Thymus (tissue), 11 donors: ENCODE measurements at regions not wholly inside any gene's neighbourhood (a gene's known extent, or its start where the extent isn't known, plus 50 kb on each side); places are given as distances from the start of the nearest gene placed in this dataset.

Source experiments
- DNase-seq, 9 donors: peaks; one replicate each; pipeline ENCODE4 v3.0.0-alpha.2; 2013; ENCODE audit warnings: low spot score in 9 of 9, low read depth in 6 of 9, missing footprints in 1 of 9
- H3K27ac ChIP-seq, 2 donors: one replicate each; pipeline ENCODE4 v1.5.1; 2013; ENCODE audit warnings: control low read depth in 1 of 2, low read depth in 1 of 2, low read length in 1 of 2, mild to moderate bottlenecking in 1 of 2, moderate library complexity in 1 of 2
- H3K27me3 ChIP-seq, 2 donors: one replicate each; pipeline ENCODE4 v1.5.1; 2013; ENCODE audit warnings: low read length in 1 of 2; ENCODE audit not compliant: control insufficient read depth in 2 of 2, insufficient read depth in 1 of 2
- H3K36me3 ChIP-seq, 2 donors: one replicate each; pipeline ENCODE4 v1.5.1; 2013; ENCODE audit warnings: low read length in 1 of 2, mild to moderate bottlenecking in 1 of 2, moderate library complexity in 1 of 2; ENCODE audit not compliant: control insufficient read depth in 2 of 2, insufficient read depth in 2 of 2
- H3K4me1 ChIP-seq, 2 donors: one replicate each; pipeline ENCODE4 v1.5.1; 2013; ENCODE audit warnings: low read length in 2 of 2; ENCODE audit not compliant: control insufficient read depth in 2 of 2, insufficient read depth in 2 of 2
- H3K4me3 ChIP-seq, 2 donors: one replicate each; pipeline ENCODE4 v1.5.1; 2013; ENCODE audit warnings: low read length in 2 of 2, control low read depth in 1 of 2, mild to moderate bottlenecking in 1 of 2
- H3K9me3 ChIP-seq, 2 donors: one replicate each; pipeline ENCODE4 v1.5.1; 2013; ENCODE audit warnings: low read length in 1 of 2, mild to moderate bottlenecking in 1 of 2; ENCODE audit not compliant: control insufficient read depth in 2 of 2, insufficient read depth in 1 of 2
- WGBS: extraction: QIAGEN DNeasy Blood & Tissue Kit; methylation state at CpG from one replicate; pipeline ENCODE4 v1.1.7; 2013; 5-methylcytosine and 5-hydroxymethylcytosine counted together
- donor health status: healthy.

DNA sequence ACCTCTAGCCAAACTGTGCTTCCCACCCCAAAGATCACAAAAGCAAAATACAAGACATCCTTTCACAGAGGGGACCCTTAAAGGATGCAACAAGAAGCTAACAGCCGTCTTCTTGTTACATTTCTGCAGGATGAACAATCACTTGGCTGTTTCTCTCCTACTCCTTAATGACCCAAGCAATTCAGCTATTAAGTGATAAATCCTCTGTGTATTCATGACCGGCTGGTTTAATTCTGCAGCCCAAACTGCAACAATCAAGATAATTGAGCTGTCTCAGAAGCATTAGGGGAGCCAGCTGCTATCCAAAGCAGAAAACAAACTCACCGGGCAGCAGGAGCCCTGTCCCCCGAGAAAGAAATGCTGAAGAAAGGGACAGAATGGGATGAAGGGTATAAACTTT, 85.9 kb upstream of the ACSL4 start:
- 94% methylated on average over 4 of the region's 4 CpGs for WGBS
- H3K4me1 ChIP-seq, result no peaks in the 10 kb centered on the region
- no peak overlapping the region for H3K4me3 ChIP-seq
- no peaks in the 10 kb centered on the region for H3K9me3 ChIP-seq
- H3K27me3 ChIP-seq, result no peaks in the 10 kb centered on the region
- H3K27ac ChIP-seq, result no peak overlapping the region
- no peak for DNase-seq
- no peaks in the 10 kb centered on the region for H3K36me3 ChIP-seq

DNA sequence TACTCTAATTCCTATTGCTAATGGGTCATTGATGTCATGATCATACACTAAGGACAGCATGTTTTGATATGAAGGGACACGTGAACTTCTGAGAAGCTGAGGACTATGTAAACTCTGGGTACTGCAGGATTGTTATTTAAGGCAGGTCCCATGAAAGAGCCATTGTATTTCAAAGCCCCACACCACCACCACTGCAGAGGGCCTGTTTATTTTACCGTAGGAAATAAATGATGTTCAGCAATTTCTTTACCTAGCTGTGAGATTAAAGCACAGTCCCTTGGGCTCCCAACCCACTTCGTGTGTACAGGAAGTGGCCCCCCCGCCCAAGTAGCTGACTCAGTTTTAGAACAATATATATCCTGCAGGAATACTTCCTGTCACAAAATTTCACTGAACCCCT, 89.8 kb upstream of the ACSL4 start:
- no peaks in the 10 kb centered on the region for H3K27me3 ChIP-seq
- H3K27ac ChIP-seq, result no peak overlapping the region
- no peaks in the 10 kb centered on the region for H3K36me3 ChIP-seq
- H3K4me1 ChIP-seq, result no peaks in the 10 kb centered on the region
- no peaks in the 10 kb centered on the region for H3K9me3 ChIP-seq
- 67% methylated on average over 4 of the region's 4 CpGs for WGBS
- H3K4me3 ChIP-seq, result no peak overlapping the region
- no peak for DNase-seq

DNA sequence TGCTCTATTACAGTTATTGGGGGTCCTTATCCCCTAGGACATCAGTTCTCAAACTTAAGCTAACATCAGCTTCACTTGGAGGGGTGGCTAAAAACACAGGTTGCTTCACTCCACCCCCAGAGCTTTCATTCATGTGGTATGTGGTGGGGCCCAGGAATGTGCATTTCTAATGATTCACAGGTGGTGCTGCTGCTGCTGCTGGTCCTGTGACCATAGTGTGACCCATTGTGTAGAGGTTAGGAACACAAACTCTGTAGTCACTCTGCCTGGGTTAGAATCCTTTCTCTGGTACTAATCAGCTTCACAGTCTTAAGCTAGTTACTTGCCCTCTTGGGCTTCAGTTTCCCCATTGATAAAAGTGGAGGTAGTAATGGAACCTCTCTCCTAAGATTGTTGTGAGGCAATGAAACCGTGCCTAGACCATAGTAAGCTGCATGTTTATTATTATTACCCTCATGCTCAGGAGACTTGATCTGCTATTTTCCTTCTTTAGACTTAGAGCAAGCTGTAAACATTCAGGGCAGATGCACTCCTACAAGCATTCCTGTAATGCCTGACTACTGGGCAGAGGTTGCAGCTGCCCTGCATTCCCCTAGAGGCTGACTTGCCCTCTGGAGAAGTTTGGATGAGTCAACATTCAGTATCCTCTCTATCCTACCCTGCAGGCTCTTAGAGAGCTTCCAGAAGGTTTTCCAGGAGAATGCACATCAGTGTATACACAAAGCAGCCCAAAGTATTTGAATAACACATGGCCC, 94.1 kb upstream of the ACSL4 start:
- Histone ChIP-seq H3K4me1 (no peaks in the 10 kb centered on the region), H3K27ac (no peak overlapping the region), H3K4me3 (no peak overlapping the region), H3K27me3 (no peaks in the 10 kb centered on the region), H3K36me3 (no peaks in the 10 kb centered on the region), H3K9me3 (no peaks in the 10 kb centered on the region)
- WGBS, result 97% methylated on average over 1 of the region's 1 CpG
- DNase-seq, result no peak

DNA sequence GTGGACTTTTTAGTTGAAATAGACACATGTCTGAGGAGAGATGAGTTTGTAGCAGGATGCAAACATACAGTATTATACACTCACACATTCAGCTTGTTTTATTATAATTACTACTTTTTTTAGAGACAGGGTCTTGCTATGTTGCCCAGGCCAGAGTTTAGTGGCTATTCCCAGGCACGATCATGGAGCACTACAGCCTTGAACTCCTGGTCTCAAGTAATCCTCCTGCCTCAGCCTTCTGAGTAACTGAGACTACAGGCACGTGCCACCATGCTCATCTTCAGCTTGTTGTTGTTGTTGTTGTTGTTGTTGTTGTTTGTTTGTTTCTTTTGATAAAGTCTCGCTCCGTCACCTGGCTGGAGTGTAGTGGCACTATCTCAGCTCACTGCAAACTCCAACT, 94.7 kb upstream of the ACSL4 start:
- Histone ChIP-seq H3K4me3 (no peak overlapping the region), H3K27me3 (no peaks in the 10 kb centered on the region), H3K36me3 (no peaks in the 10 kb centered on the region), H3K27ac (no peak overlapping the region), H3K4me1 (no peaks in the 10 kb centered on the region), H3K9me3 (no peaks in the 10 kb centered on the region)
- no peak for DNase-seq
- 94% methylated on average over 4 of the region's 4 CpGs for WGBS

DNA sequence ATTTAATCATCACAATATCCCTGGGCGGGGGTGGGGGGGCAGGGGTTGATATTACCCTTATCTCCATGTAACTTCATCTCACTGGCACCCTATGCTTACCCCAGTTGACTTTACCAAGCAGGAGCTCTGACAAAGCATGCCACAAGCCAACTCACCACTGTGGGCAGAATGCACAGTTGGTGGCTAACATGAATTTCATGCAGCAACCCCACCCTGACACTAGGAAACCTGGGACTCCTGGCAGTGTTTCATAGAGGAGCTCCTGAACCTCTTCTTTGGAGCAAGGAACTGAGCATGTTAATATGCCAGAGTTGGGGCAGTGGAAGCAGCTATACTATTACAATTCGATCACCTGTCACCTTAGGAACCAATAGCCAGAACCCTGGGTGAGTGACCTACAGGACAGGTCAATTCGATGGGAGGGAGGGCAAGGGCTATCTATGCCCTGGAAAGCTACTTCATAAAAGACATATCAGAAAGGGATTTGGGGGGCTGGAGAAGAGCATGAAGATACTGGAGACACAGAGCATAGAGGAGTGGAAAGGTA, 97.2 kb upstream of the ACSL4 start:
- no peak overlapping the region for H3K27ac ChIP-seq
- no peaks in the 10 kb centered on the region for H3K9me3 ChIP-seq
- no peak overlapping the region for H3K4me3 ChIP-seq
- no peaks in the 10 kb centered on the region for H3K36me3 ChIP-seq
- no peaks in the 10 kb centered on the region for H3K4me1 ChIP-seq
- WGBS, result 95% methylated on average over 3 of the region's 3 CpGs
- no peak for DNase-seq
- H3K27me3 ChIP-seq, result no peaks in the 10 kb centered on the region

DNA sequence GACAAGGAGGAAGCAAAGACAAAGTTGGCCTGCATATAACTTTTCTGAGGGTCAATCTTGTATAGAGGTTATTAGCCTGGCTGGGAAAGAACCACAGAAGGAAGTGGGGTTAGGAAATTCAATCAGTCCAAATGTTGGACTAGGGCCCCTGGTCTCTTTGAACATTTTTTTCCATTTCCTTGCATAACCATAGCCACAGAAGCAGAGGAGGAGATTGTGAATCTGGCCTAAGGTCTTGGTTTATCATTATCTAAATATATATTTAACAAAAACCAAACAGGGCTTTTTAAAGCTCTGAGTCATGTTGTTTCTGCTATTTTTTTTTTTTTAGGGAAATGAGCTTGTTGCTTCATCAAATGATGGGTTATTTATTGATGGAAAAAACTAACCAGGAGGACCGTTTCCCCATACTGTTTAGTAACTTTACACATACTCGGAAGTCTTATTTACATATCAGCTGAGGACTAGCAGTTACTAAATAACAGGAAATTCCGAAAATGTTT, 97.7 kb upstream of the ACSL4 start:
- Histone ChIP-seq H3K4me3 (no peak overlapping the region), H3K4me1 (no peaks in the 10 kb centered on the region), H3K27me3 (no peaks in the 10 kb centered on the region), H3K9me3 (no peaks in the 10 kb centered on the region), H3K27ac (no peak overlapping the region), H3K36me3 (no peaks in the 10 kb centered on the region)
- DNase-seq, result no peak
- 94% methylated on average over 3 of the region's 3 CpGs for WGBS

DNA sequence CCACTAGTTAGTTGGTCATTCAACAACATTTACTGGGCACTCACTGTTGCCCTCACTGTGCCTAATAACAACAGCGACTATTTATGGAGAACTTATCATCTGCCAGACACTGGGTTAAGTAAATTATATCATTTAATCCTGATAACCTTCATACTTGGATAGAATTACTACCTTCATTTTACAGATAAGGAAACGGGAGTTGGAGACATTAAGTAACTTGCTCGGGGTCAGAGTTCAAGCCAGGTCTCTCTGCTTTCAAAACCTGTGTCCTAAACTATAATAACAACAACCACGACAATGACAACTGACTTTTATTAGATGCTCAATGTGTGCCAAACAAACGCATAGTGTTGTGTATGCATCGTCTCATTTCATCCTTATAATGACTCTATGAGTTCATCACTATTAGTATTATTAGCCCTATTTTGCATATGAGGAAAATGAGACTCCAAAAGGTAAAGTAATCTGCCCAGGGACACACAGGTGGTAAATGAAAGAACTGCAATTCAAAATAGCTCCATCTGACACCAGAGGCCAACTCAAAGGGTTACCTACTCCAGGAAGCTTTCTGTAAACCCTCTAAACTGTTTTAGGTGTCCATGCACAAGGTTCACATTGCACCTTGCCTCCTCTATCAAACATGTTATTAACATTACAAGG, 98.4 kb upstream of the ACSL4 start:
- H3K27me3 ChIP-seq, result no peaks in the 10 kb centered on the region
- H3K36me3 ChIP-seq, result no peaks in the 10 kb centered on the region
- no peak overlapping the region for H3K4me3 ChIP-seq
- DNase-seq, result no peak
- H3K4me1 ChIP-seq, result no peaks in the 10 kb centered on the region
- no peaks in the 10 kb centered on the region for H3K9me3 ChIP-seq
- WGBS, result 95% methylated on average over 6 of the region's 6 CpGs
- H3K27ac ChIP-seq, result no peak overlapping the region

DNA sequence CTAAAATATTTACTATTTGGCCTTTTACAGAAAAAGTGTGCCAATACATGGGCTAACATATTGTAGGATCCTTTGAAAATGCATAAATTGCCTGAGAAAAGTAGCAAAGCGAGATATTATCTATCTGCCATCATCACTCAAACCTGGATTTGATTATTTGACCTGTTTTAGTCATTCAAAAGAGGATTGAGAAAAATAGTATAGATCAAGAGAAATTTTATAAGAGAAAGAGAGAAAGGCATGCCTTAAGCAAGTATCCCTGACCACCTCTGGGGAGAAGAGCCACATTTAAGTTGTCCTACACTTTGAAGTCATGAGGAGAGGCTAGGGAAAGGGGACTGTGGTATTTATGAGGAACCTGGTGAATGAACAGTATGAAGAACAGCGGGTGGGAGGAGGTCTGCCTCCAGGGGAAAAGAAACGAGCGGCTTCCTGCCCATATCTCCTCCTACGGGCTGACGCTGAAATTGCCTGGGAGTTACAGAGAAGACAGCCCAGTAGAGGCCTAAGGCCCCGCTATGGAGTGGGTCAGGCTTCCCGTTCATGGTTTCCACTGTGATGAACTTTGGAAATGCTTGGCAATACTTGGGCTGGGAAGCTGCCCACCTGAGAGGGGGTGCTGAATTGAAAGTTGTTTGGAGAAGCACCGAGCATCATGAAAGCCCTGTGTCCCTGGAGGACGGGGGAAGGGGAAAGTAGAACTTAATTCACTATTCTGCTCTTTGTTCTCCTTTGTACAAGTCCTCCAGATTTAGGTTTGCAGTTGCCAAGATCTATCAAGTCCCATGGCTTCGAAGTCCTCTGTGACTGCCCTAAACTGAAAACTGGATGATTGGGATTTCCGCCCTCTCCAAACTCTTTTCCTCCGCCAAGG, 106.9 kb upstream of the ACSL4 start:
- WGBS, result 63% methylated on average over 13 of the region's 13 CpGs
- Histone ChIP-seq H3K4me3 (no peak overlapping the region), H3K4me1 (no peaks in the 10 kb centered on the region), H3K27ac (no peak overlapping the region), H3K9me3 (no peaks in the 10 kb centered on the region), H3K27me3 (no peaks in the 10 kb centered on the region), H3K36me3 (no peaks in the 10 kb centered on the region)
- DNase-seq, result no peak

DNA sequence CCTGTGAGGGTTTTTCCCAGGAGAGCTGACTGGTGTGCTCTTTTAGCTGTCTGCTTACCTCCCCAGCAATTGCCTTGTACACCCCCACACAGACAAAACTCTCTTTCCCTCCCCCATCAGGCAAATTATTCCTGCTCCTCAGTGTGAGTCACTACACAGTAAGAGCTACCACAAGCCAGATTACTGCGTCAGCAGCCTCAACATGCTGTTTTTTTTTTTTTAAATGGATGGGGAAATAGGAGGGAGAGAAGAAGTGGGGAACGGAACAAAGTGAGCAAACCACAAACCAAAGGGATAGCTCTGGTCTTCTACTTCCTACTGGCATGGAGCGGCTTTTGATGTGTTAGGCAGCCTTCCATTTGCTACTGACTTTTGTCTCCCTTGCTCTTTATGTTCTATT, 107.5 kb upstream of the ACSL4 start:
- H3K4me3 ChIP-seq, result no peak overlapping the region
- no peak for DNase-seq
- no peaks in the 10 kb centered on the region for H3K9me3 ChIP-seq
- H3K27me3 ChIP-seq, result no peaks in the 10 kb centered on the region
- 31% methylated on average over 3 of the region's 3 CpGs for WGBS
- no peak overlapping the region for H3K27ac ChIP-seq
- no peaks in the 10 kb centered on the region for H3K36me3 ChIP-seq
- no peaks in the 10 kb centered on the region for H3K4me1 ChIP-seq
